Liver (tissue), 7 donors: ENCODE measurements at regions not wholly inside any gene's neighbourhood (a gene's known extent, or its start where the extent isn't known, plus 50 kb on each side); places are given as distances from the start of the nearest gene placed in this dataset.

Source experiments
- DNase-seq: peaks from one replicate; pipeline ENCODE4 v3.0.0-alpha.2; 2017; ENCODE audit warnings: low spot score
- H3K27ac ChIP-seq, 2 donors: one replicate each; pipeline ENCODE4 v1.7.0; 2013; ENCODE audit warnings: inconsistent platforms in 2 of 2, low read length in 2 of 2, control low read depth in 1 of 2, low read depth in 1 of 2, mild to moderate bottlenecking in 1 of 2
- H3K27me3 ChIP-seq, 4 donors: one replicate each; pipeline versions ENCODE4 v1.6.1 to v1.7.0; 2013; ENCODE audit warnings: low read length in 3 of 4, inconsistent platforms in 1 of 4, mild to moderate bottlenecking in 1 of 4, moderate library complexity in 1 of 4; ENCODE audit not compliant: control insufficient read depth in 4 of 4, insufficient read depth in 4 of 4
- H3K36me3 ChIP-seq, 4 donors: one replicate each; pipeline versions ENCODE4 v1.6.1 to v1.7.0; 2013; ENCODE audit warnings: low read length in 3 of 4, mild to moderate bottlenecking in 3 of 4, low read depth in 1 of 4, moderate library complexity in 1 of 4; ENCODE audit not compliant: control insufficient read depth in 4 of 4, insufficient read depth in 3 of 4
- H3K4me1 ChIP-seq, 4 donors: one replicate each; pipeline versions ENCODE4 v1.6.1 to v1.7.0; 2013; ENCODE audit warnings: low read length in 3 of 4, mild to moderate bottlenecking in 3 of 4, moderate library complexity in 1 of 4; ENCODE audit not compliant: control insufficient read depth in 4 of 4, insufficient read depth in 4 of 4
- H3K4me3 ChIP-seq, 3 donors: one replicate each; pipeline versions ENCODE4 v1.6.1 to v1.7.0; 2013; ENCODE audit warnings: low read length in 3 of 3, control low read depth in 1 of 3, low read depth in 1 of 3, mild to moderate bottlenecking in 1 of 3
- H3K9ac ChIP-seq, 2 donors: one replicate each; pipeline ENCODE4 v1.7.0; 2013; ENCODE audit warnings: low read length in 2 of 2, mild to moderate bottlenecking in 2 of 2, moderate library complexity in 2 of 2, control low read depth in 1 of 2, low read depth in 1 of 2
- H3K9me3 ChIP-seq, 4 donors: one replicate each; pipeline versions ENCODE4 v1.6.1 to v1.7.0; 2013; ENCODE audit warnings: low read length in 3 of 4; ENCODE audit not compliant: control insufficient read depth in 4 of 4
- EGR1 ChIP-seq, 2 donors: IDR thresholded peaks; 2 replicates each; pipeline ENCODE4 v1.6.1; 2016 to 2018; ENCODE audit warnings: antibody characterized with exemption in 2 of 2, low read depth in 2 of 2
- FOXA1 ChIP-seq: IDR thresholded peaks from 2 replicates; pipeline ENCODE4 v1.6.1; 2016; ENCODE audit warnings: antibody characterized with exemption
- FOXA2 ChIP-seq: IDR thresholded peaks from 2 replicates; pipeline ENCODE4 v1.6.1; 2016; ENCODE audit warnings: antibody characterized with exemption
- GABPA ChIP-seq, 2 donors: IDR thresholded peaks in 1 of 2; conservative IDR thresholded peaks in 1 of 2; 2 replicates each; pipeline ENCODE4 v1.6.1; 2016; ENCODE audit warnings: antibody characterized with exemption in 2 of 2, mild to moderate bottlenecking in 1 of 2, moderate library complexity in 1 of 2
- HNF4A ChIP-seq, 2 donors: conservative IDR thresholded peaks; 2 replicates each; pipeline ENCODE4 v1.6.1; 2016; ENCODE audit warnings: antibody characterized with exemption in 2 of 2, mild to moderate bottlenecking in 2 of 2
- HNF4G ChIP-seq: IDR thresholded peaks from 2 replicates; pipeline ENCODE4 v1.6.1; 2016; ENCODE audit warnings: antibody characterized with exemption
- JUND ChIP-seq, 2 donors: IDR thresholded peaks; 2 replicates each; pipeline ENCODE4 v1.6.1; 2016; ENCODE audit warnings: antibody characterized with exemption in 2 of 2
- RAD21 ChIP-seq, 2 donors: IDR thresholded peaks; 2 replicates each; pipeline ENCODE4 v1.6.1; 2016; ENCODE audit warnings: antibody characterized with exemption in 2 of 2, mild to moderate bottlenecking in 2 of 2
- RXRA ChIP-seq, 2 donors: IDR thresholded peaks; 2 replicates each; pipeline ENCODE4 v1.6.1; 2017 to 2018; ENCODE audit warnings: antibody characterized with exemption in 2 of 2, mild to moderate bottlenecking in 1 of 2
- SP1 ChIP-seq: IDR thresholded peaks from 2 replicates; pipeline ENCODE4 v1.6.1; 2018; ENCODE audit warnings: antibody characterized with exemption, mild to moderate bottlenecking
- TAF1 ChIP-seq: conservative IDR thresholded peaks from 2 replicates; pipeline ENCODE4 v1.6.1; 2016; ENCODE audit warnings: antibody characterized with exemption, mild to moderate bottlenecking
- YY1 ChIP-seq: IDR thresholded peaks from 2 replicates; pipeline ENCODE4 v1.6.1; 2016; ENCODE audit warnings: antibody characterized with exemption, mild to moderate bottlenecking
- WGBS: extraction: QIAGEN DNeasy Blood & Tissue Kit; methylation state at CpG from one replicate; pipeline ENCODE4 v1.1.7; 2013; 5-methylcytosine and 5-hydroxymethylcytosine counted together
- TF ChIP-seq, protein P1 (sequence below): IDR thresholded peaks from 2 replicates; pipeline ENCODE4 v1.6.1; 2016; ENCODE audit warnings: antibody characterized with exemption
- TF ChIP-seq, protein P2 (sequence below): IDR thresholded peaks from 2 replicates; pipeline ENCODE4 v1.6.1; 2016; ENCODE audit warnings: antibody characterized with exemption, mild to moderate bottlenecking
- TF ChIP-seq, protein P3 (sequence below): IDR thresholded peaks from 2 replicates; pipeline ENCODE4 v1.6.1; 2016; ENCODE audit warnings: antibody characterized with exemption
- donor health status: healthy.
- donor health status: healthy.
- donor health status: healthy.
- donor health status: healthy.

DNA sequence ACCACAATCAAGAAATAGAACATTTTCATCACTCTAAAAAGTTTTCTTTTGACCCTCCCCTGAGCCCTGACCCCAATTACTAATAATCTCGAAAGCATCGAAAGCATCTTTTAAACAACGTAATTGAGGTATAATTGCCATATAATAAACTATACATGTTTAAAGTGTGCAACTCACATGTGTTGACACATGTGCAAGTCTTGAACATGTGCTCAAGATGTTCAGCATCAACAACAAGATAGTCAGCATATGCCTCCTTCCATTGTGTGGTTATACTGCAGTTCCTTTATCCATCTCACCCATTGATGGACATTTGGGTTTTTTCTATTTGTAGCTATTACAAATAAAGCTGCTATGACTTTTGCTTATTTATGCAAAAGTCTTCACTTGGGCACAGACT, 90.7 kb downstream of the RIPK4 start:
- Histone ChIP-seq H3K27me3 (no peaks in the 10 kb centered on the region), H3K4me3 (no peak overlapping the region), H3K9ac (no peak overlapping the region), H3K4me1 (peaks cover 0 to 6% (median 2%) of the 10 kb centered on the region in 4 donors), H3K36me3 (no peaks in the 10 kb centered on the region), H3K9me3 (no peaks in the 10 kb centered on the region), H3K27ac (no peak overlapping the region)
- no peak for DNase-seq
- TF ChIP-seq, protein P1, sequence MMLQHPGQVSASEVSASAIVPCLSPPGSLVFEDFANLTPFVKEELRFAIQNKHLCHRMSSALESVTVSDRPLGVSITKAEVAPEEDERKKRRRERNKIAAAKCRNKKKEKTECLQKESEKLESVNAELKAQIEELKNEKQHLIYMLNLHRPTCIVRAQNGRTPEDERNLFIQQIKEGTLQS = no peak
- TF ChIP-seq RXRA (IDR thresholded peaks at IDR 0.05) = no peak
- WGBS = 89% methylated on average over 3 of the region's 3 CpGs

DNA sequence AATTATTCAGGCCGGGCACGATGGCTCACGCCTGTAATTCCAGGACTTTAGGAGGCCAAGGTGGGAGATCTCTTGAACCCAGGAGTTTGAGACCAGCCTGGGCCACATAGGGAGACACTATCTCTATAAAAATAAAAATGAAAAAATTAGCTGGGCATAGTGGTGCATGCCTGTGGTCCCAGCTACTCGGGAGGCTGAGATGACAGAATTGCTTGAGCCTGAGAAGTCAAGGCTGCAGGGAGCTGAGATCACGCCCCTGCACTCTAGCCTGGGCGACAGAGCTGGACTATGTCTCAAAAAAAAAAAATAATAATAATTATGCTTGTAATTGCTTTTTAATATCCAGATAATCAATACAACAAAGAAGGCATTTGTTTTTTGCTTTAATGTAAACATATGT, 91.3 kb downstream of the RIPK4 start:
- Histone ChIP-seq H3K9me3 (no peaks in the 10 kb centered on the region), H3K4me3 (no peak overlapping the region), H3K27me3 (no peaks in the 10 kb centered on the region), H3K36me3 (no peaks in the 10 kb centered on the region), H3K27ac (no peak overlapping the region), H3K4me1 (peaks cover 0 to 6% (median 2%) of the 10 kb centered on the region in 4 donors), H3K9ac (no peak overlapping the region)
- no peak for DNase-seq
- TF ChIP-seq TAF1 (no peak), FOXA2 (no peak), HNF4G (no peak), FOXA1 (no peak), SP1 (no peak)
- TF ChIP-seq, protein P1 = no peak
- WGBS = 83% methylated on average over 6 of the region's 6 CpGs

DNA sequence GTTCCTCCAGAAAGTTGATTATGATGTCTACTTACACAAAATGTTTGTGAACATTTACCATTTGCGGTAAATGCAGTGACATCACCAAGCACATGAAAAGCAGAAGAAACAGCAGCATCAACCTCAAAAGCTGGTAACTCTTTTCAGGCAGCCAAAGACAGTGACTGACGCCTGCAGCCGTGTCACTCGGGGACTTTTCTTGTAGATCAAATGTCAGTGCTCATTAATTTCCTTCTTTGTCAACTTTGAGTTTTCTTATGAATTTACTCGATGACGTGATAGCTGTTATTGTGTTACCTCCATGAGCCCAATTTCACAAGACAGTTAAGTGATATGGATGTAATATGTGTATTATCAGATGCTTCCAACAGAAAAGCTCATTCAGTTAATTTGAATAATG, 92.5 kb downstream of the RIPK4 start:
- H3K4me3 ChIP-seq = no peak overlapping the region
- H3K27ac ChIP-seq = no peak overlapping the region
- H3K27me3 ChIP-seq = no peaks in the 10 kb centered on the region
- TF ChIP-seq EGR1 (IDR thresholded peaks at IDR 0.05; ENCODE audit: low read depth in 2 of 2) = no peak
- TF ChIP-seq HNF4A (conservative IDR thresholded peaks at IDR 0.05) = no peak
- no peak for TF ChIP-seq RAD21 (IDR thresholded peaks at IDR 0.05)
- H3K36me3 ChIP-seq = no peaks in the 10 kb centered on the region
- no peak for DNase-seq
- H3K9ac ChIP-seq = no peak overlapping the region
- WGBS = 85% methylated on average over 6 of the region's 6 CpGs
- H3K9me3 ChIP-seq = no peaks in the 10 kb centered on the region
- H3K4me1 ChIP-seq = peaks cover 0 to 6% (median 2%) of the 10 kb centered on the region in 4 donors

DNA sequence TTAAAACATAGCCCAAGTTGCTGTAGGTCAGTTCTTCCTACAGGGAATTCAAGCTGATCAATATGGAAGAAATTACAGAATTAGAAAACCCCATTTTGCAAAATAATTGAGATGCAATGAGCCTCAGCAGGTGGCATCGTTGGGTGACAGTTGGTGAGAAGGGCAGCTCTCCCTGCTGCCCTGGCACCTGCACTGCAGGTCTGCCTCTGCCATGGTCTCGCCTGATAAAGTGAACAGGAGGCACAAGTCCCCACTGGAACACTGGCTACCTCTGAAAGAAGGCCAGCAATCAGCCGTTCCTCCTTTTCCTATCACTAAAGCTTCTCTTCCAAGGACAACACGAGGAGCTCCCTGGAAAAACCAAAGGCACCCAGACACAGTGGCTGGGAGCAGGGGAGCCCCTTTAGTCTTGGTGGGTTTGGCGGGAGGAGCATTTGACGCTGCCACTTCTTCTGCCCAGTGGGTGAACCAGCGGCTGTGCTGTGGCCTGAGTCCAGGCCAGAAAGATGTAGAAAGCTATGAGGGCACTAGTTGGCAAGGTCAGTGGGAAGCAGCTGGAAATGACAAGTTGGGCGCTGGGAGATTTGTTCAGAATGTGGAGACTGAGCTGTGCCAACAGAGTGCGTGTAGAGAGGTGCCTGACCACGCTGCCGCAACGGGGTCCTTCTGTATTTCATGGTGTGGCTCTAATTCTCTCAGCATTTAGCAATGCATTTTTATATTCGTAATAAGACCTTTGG, 93.1 kb downstream of the RIPK4 start:
- no peaks in the 10 kb centered on the region for H3K36me3 ChIP-seq
- WGBS = 86% methylated on average over 13 of the region's 13 CpGs
- H3K4me1 ChIP-seq = no peaks in the 10 kb centered on the region
- no peak overlapping the region for H3K9ac ChIP-seq
- no peaks in the 10 kb centered on the region for H3K27me3 ChIP-seq
- no peak for TF ChIP-seq EGR1 (IDR thresholded peaks at IDR 0.05; ENCODE audit: low read depth in 2 of 2)
- no peak for TF ChIP-seq RXRA (IDR thresholded peaks at IDR 0.05)
- no peak for TF ChIP-seq FOXA1
- TF ChIP-seq, protein P2, sequence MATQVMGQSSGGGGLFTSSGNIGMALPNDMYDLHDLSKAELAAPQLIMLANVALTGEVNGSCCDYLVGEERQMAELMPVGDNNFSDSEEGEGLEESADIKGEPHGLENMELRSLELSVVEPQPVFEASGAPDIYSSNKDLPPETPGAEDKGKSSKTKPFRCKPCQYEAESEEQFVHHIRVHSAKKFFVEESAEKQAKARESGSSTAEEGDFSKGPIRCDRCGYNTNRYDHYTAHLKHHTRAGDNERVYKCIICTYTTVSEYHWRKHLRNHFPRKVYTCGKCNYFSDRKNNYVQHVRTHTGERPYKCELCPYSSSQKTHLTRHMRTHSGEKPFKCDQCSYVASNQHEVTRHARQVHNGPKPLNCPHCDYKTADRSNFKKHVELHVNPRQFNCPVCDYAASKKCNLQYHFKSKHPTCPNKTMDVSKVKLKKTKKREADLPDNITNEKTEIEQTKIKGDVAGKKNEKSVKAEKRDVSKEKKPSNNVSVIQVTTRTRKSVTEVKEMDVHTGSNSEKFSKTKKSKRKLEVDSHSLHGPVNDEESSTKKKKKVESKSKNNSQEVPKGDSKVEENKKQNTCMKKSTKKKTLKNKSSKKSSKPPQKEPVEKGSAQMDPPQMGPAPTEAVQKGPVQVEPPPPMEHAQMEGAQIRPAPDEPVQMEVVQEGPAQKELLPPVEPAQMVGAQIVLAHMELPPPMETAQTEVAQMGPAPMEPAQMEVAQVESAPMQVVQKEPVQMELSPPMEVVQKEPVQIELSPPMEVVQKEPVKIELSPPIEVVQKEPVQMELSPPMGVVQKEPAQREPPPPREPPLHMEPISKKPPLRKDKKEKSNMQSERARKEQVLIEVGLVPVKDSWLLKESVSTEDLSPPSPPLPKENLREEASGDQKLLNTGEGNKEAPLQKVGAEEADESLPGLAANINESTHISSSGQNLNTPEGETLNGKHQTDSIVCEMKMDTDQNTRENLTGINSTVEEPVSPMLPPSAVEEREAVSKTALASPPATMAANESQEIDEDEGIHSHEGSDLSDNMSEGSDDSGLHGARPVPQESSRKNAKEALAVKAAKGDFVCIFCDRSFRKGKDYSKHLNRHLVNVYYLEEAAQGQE = no peak
- TF ChIP-seq FOXA2 = no peak
- no peak for TF ChIP-seq GABPA (IDR thresholded peaks at IDR 0.05 in 1 of 2, conservative IDR thresholded peaks at IDR 0.05 in 1 of 2)
- TF ChIP-seq, protein P3, sequence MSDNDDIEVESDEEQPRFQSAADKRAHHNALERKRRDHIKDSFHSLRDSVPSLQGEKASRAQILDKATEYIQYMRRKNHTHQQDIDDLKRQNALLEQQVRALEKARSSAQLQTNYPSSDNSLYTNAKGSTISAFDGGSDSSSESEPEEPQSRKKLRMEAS = no peak
- no peak for TF ChIP-seq YY1
- TF ChIP-seq SP1 = no peak
- TF ChIP-seq JUND (IDR thresholded peaks at IDR 0.05) = no peak
- no peak for DNase-seq
- no peak overlapping the region for H3K4me3 ChIP-seq
- H3K9me3 ChIP-seq = no peaks in the 10 kb centered on the region
- H3K27ac ChIP-seq = no peak overlapping the region
